ENCODE measurements at regions not wholly inside any gene's neighbourhood (a gene's known extent, or its start where the extent isn't known, plus 50 kb on each side); places are given as distances from the start of the nearest gene placed in this dataset.

- TF ChIP-seq GATA3 (IDR thresholded peaks at IDR 0.05; ENCODE audit: low read depth, low read length) (no peak), GATA2 (IDR thresholded peaks at IDR 0.05; ENCODE audit: low read depth, low read length) (no peak)
Observed at GRCh38 chr17:422196-422930, 69.8 kb upstream of the RPH3AL start.

All from SH-SY5Y (cell line).